SK-N-SH (cell line): ENCODE measurements at regions not wholly inside any gene's neighbourhood (a gene's known extent, or its start where the extent isn't known, plus 50 kb on each side); places are given as distances from the start of the nearest gene placed in this dataset.

Experiments used
- ELF1 ChIP-seq: IDR thresholded peaks from 2 replicates; pipeline ENCODE4 v1.4.0; 2012
- EP300 ChIP-seq, 2 experiments: IDR thresholded peaks; 2 replicates each; pipeline versions ENCODE4 v1.4.0 to v1.6.1; 2012; ENCODE audit warnings: borderline replicate concordance in 1 of 2, low read depth in 1 of 2, low read length in 1 of 2
- EZH2phosphoT487 ChIP-seq: fragments of 200-600 bp; sonication (generic); IDR thresholded peaks from 2 replicates; pipeline ENCODE4 v1.6.1; 2017; ENCODE audit warnings: low read depth, mixed run types, mild to moderate bottlenecking, antibody characterized with exemption, moderate library complexity, borderline replicate concordance
- FOXM1 ChIP-seq: IDR thresholded peaks from 2 replicates; pipeline ENCODE4 v1.4.0; 2012; ENCODE audit warnings: low read depth, mild to moderate bottlenecking
- GABPA ChIP-seq: IDR thresholded peaks from 2 replicates; pipeline ENCODE4 v1.4.0; 2012; ENCODE audit warnings: low read depth, mild to moderate bottlenecking
- JUND ChIP-seq: IDR thresholded peaks from 2 replicates; pipeline ENCODE4 v1.4.0; 2012
- POLR2AphosphoS5 ChIP-seq: IDR thresholded peaks from 2 replicates; pipeline ENCODE4 v1.6.1; 2012; ENCODE audit warnings: low read depth, low read length
- SIN3A ChIP-seq: IDR thresholded peaks from 2 replicates; pipeline ENCODE4 v1.6.1; 2012; ENCODE audit warnings: low read depth, mild to moderate bottlenecking, low read length, moderate library complexity, borderline replicate concordance
- YY1 ChIP-seq: IDR thresholded peaks from 2 replicates; pipeline ENCODE4 v1.4.0; 2012; ENCODE audit warnings: low read depth, mild to moderate bottlenecking
- TF ChIP-seq, protein P1 (sequence below): fragments of 200-600 bp; sonication (generic); IDR thresholded peaks from 2 replicates; pipeline ENCODE4 v1.6.1; 2017; ENCODE audit warnings: antibody characterized with exemption, mild to moderate bottlenecking, moderate library complexity
- TF ChIP-seq, protein P2 (sequence below): IDR thresholded peaks from 2 replicates; pipeline ENCODE4 v1.4.0; 2012; ENCODE audit warnings: low read depth

DNA sequence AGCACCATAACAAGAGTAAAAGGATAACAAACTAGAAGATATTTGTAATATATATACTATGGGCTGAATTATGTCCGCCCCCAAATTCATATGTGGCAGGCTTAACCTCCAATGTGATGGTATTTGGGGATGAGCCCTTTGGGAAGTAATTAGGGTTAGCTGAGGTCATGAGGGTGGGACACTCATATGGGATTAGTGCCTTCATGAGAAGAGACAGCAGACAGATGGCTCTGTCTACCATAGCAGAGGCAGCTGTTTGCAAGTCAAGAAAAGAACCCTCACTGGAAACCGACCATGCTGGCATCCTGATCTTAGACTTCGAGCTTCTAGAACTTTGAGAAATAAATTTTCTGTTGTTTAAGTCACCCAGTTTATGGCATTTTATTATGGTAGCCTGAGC is 303.6 kb downstream of the LMO4 start:
- TF ChIP-seq, protein P1, sequence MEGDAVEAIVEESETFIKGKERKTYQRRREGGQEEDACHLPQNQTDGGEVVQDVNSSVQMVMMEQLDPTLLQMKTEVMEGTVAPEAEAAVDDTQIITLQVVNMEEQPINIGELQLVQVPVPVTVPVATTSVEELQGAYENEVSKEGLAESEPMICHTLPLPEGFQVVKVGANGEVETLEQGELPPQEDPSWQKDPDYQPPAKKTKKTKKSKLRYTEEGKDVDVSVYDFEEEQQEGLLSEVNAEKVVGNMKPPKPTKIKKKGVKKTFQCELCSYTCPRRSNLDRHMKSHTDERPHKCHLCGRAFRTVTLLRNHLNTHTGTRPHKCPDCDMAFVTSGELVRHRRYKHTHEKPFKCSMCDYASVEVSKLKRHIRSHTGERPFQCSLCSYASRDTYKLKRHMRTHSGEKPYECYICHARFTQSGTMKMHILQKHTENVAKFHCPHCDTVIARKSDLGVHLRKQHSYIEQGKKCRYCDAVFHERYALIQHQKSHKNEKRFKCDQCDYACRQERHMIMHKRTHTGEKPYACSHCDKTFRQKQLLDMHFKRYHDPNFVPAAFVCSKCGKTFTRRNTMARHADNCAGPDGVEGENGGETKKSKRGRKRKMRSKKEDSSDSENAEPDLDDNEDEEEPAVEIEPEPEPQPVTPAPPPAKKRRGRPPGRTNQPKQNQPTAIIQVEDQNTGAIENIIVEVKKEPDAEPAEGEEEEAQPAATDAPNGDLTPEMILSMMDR = no peak
- no peak for TF ChIP-seq POLR2AphosphoS5
- TF ChIP-seq SIN3A = no peak
- TF ChIP-seq EZH2phosphoT487 = no peak
- TF ChIP-seq YY1 = no peak
- TF ChIP-seq, protein P2, sequence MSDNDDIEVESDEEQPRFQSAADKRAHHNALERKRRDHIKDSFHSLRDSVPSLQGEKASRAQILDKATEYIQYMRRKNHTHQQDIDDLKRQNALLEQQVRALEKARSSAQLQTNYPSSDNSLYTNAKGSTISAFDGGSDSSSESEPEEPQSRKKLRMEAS = no peak
- TF ChIP-seq EP300 (IDR thresholded peaks at IDR 0.05; ENCODE audit: borderline replicate concordance in 1 of 2, low read depth in 1 of 2, low read length in 1 of 2) = no peak
- no peak for TF ChIP-seq GABPA
- TF ChIP-seq JUND = no peak
- no peak for TF ChIP-seq FOXM1
- no peak for TF ChIP-seq ELF1
